ENCODE measurements at regions not wholly inside any gene's neighbourhood (a gene's known extent, or its start where the extent isn't known, plus 50 kb on each side); places are given as distances from the start of the nearest gene placed in this dataset.

- no peaks in the 10 kb centered on the region for H3K4me1 ChIP-seq (ENCODE audit: control insufficient read depth, insufficient read depth, low read length, poor library complexity, severe bottlenecking)
- H3K36me3 ChIP-seq (ENCODE audit: control insufficient read depth, insufficient read depth, low read length): no peaks in the 10 kb centered on the region
- H3K27ac ChIP-seq (ENCODE audit: insufficient read depth, low read length, poor library complexity, severe bottlenecking): no peak overlapping the region
- no peaks in the 10 kb centered on the region for H3K9me3 ChIP-seq (ENCODE audit: control insufficient read depth, low read length)
- no peak for DNase-seq
- no peak overlapping the region for H3K4me3 ChIP-seq (ENCODE audit: insufficient read depth, low read depth, low read length, poor library complexity, severe bottlenecking)
- no peaks in the 10 kb centered on the region for H3K27me3 ChIP-seq (replicated peaks; ENCODE audit: control insufficient read depth, insufficient read depth, low read length, poor library complexity, severe bottlenecking)
These were observed 1031.6 kb upstream of the WWC1 start for GRCh38 chr5:167259806-167260205.

- no peaks in the 10 kb centered on the region for H3K9me3 ChIP-seq (ENCODE audit: control insufficient read depth, low read length)
- DNase-seq: no peak
- H3K36me3 ChIP-seq (ENCODE audit: control insufficient read depth, insufficient read depth, low read length): no peaks in the 10 kb centered on the region
- H3K27me3 ChIP-seq (replicated peaks; ENCODE audit: control insufficient read depth, insufficient read depth, low read length, poor library complexity, severe bottlenecking): no peaks in the 10 kb centered on the region
- no peak overlapping the region for H3K27ac ChIP-seq (ENCODE audit: insufficient read depth, low read length, poor library complexity, severe bottlenecking)
- no peak overlapping the region for H3K4me3 ChIP-seq (ENCODE audit: insufficient read depth, low read depth, low read length, poor library complexity, severe bottlenecking)
- H3K4me1 ChIP-seq (ENCODE audit: control insufficient read depth, insufficient read depth, low read length, poor library complexity, severe bottlenecking): no peaks in the 10 kb centered on the region
These were observed 1029.9 kb upstream of the WWC1 start for GRCh38 chr5:167261309-167262100.

- Histone ChIP-seq H3K4me3 (ENCODE audit: insufficient read depth, low read depth, low read length, poor library complexity, severe bottlenecking) (no peak overlapping the region), H3K4me1 (ENCODE audit: control insufficient read depth, insufficient read depth, low read length, poor library complexity, severe bottlenecking) (no peaks in the 10 kb centered on the region), H3K9me3 (ENCODE audit: control insufficient read depth, low read length) (no peaks in the 10 kb centered on the region), H3K27ac (ENCODE audit: insufficient read depth, low read length, poor library complexity, severe bottlenecking) (no peak overlapping the region), H3K36me3 (ENCODE audit: control insufficient read depth, insufficient read depth, low read length) (no peaks in the 10 kb centered on the region), H3K27me3 (replicated peaks; ENCODE audit: control insufficient read depth, insufficient read depth, low read length, poor library complexity, severe bottlenecking) (no peaks in the 10 kb centered on the region)
- DNase-seq: no peak
These were observed 1028.3 kb upstream of the WWC1 start for GRCh38 chr5:167263185-167263584.

GRCh38 chr5:167264348-167264747 lies 1027.1 kb upstream of the WWC1 start:
- no peak for DNase-seq

GRCh38 chr5:167268337-167268736 lies 1023.1 kb upstream of the WWC1 start:
- Histone ChIP-seq H3K4me1 (ENCODE audit: control insufficient read depth, insufficient read depth, low read length, poor library complexity, severe bottlenecking) (no peaks in the 10 kb centered on the region), H3K27me3 (replicated peaks; ENCODE audit: control insufficient read depth, insufficient read depth, low read length, poor library complexity, severe bottlenecking) (no peaks in the 10 kb centered on the region), H3K4me3 (ENCODE audit: insufficient read depth, low read depth, low read length, poor library complexity, severe bottlenecking) (no peak overlapping the region), H3K36me3 (ENCODE audit: control insufficient read depth, insufficient read depth, low read length) (no peaks in the 10 kb centered on the region), H3K27ac (ENCODE audit: insufficient read depth, low read length, poor library complexity, severe bottlenecking) (no peak overlapping the region), H3K9me3 (ENCODE audit: control insufficient read depth, low read length) (no peaks in the 10 kb centered on the region)
- DNase-seq: no peak

More at GRCh38 chr5:167264348-167264747, 1027.1 kb upstream of the WWC1 start:
- Histone ChIP-seq H3K4me3 (ENCODE audit: insufficient read depth, low read depth, low read length, poor library complexity, severe bottlenecking) (no peak overlapping the region), H3K27ac (ENCODE audit: insufficient read depth, low read length, poor library complexity, severe bottlenecking) (no peak overlapping the region), H3K4me1 (ENCODE audit: control insufficient read depth, insufficient read depth, low read length, poor library complexity, severe bottlenecking) (no peaks in the 10 kb centered on the region), H3K9me3 (ENCODE audit: control insufficient read depth, low read length) (no peaks in the 10 kb centered on the region), H3K36me3 (ENCODE audit: control insufficient read depth, insufficient read depth, low read length) (no peaks in the 10 kb centered on the region), H3K27me3 (replicated peaks; ENCODE audit: control insufficient read depth, insufficient read depth, low read length, poor library complexity, severe bottlenecking) (no peaks in the 10 kb centered on the region)

GRCh38 chr5:167269146-167269545 lies 1022.3 kb upstream of the WWC1 start:
- Histone ChIP-seq H3K36me3 (ENCODE audit: control insufficient read depth, insufficient read depth, low read length) (no peaks in the 10 kb centered on the region), H3K9me3 (ENCODE audit: control insufficient read depth, low read length) (no peaks in the 10 kb centered on the region), H3K4me1 (ENCODE audit: control insufficient read depth, insufficient read depth, low read length, poor library complexity, severe bottlenecking) (no peaks in the 10 kb centered on the region), H3K4me3 (ENCODE audit: insufficient read depth, low read depth, low read length, poor library complexity, severe bottlenecking) (no peak overlapping the region), H3K27ac (ENCODE audit: insufficient read depth, low read length, poor library complexity, severe bottlenecking) (no peak overlapping the region), H3K27me3 (replicated peaks; ENCODE audit: control insufficient read depth, insufficient read depth, low read length, poor library complexity, severe bottlenecking) (no peaks in the 10 kb centered on the region)
- no peak for DNase-seq

- Histone ChIP-seq H3K9me3 (ENCODE audit: control insufficient read depth, low read length) (no peaks in the 10 kb centered on the region), H3K4me1 (ENCODE audit: control insufficient read depth, insufficient read depth, low read length, poor library complexity, severe bottlenecking) (no peaks in the 10 kb centered on the region), H3K4me3 (ENCODE audit: insufficient read depth, low read depth, low read length, poor library complexity, severe bottlenecking) (no peak overlapping the region), H3K27me3 (replicated peaks; ENCODE audit: control insufficient read depth, insufficient read depth, low read length, poor library complexity, severe bottlenecking) (no peaks in the 10 kb centered on the region), H3K36me3 (ENCODE audit: control insufficient read depth, insufficient read depth, low read length) (no peaks in the 10 kb centered on the region), H3K27ac (ENCODE audit: insufficient read depth, low read length, poor library complexity, severe bottlenecking) (no peak overlapping the region)
- DNase-seq: no peak
These were observed 1020.4 kb upstream of the WWC1 start for GRCh38 chr5:167271081-167271480.

- Histone ChIP-seq H3K27ac (ENCODE audit: insufficient read depth, low read length, poor library complexity, severe bottlenecking) (no peak overlapping the region), H3K9me3 (ENCODE audit: control insufficient read depth, low read length) (no peaks in the 10 kb centered on the region), H3K4me1 (ENCODE audit: control insufficient read depth, insufficient read depth, low read length, poor library complexity, severe bottlenecking) (no peaks in the 10 kb centered on the region), H3K4me3 (ENCODE audit: insufficient read depth, low read depth, low read length, poor library complexity, severe bottlenecking) (no peak overlapping the region), H3K36me3 (ENCODE audit: control insufficient read depth, insufficient read depth, low read length) (no peaks in the 10 kb centered on the region), H3K27me3 (replicated peaks; ENCODE audit: control insufficient read depth, insufficient read depth, low read length, poor library complexity, severe bottlenecking) (no peaks in the 10 kb centered on the region)
- no peak for DNase-seq
These were observed 1019.9 kb upstream of the WWC1 start for GRCh38 chr5:167271511-167271910.

- no peak for DNase-seq
- no peaks in the 10 kb centered on the region for H3K27me3 ChIP-seq (replicated peaks; ENCODE audit: control insufficient read depth, insufficient read depth, low read length, poor library complexity, severe bottlenecking)
- H3K36me3 ChIP-seq (ENCODE audit: control insufficient read depth, insufficient read depth, low read length): no peaks in the 10 kb centered on the region
- H3K4me3 ChIP-seq (ENCODE audit: insufficient read depth, low read depth, low read length, poor library complexity, severe bottlenecking): no peak overlapping the region
- no peak overlapping the region for H3K27ac ChIP-seq (ENCODE audit: insufficient read depth, low read length, poor library complexity, severe bottlenecking)
- H3K9me3 ChIP-seq (ENCODE audit: control insufficient read depth, low read length): no peaks in the 10 kb centered on the region
- no peaks in the 10 kb centered on the region for H3K4me1 ChIP-seq (ENCODE audit: control insufficient read depth, insufficient read depth, low read length, poor library complexity, severe bottlenecking)
These were observed 1011.3 kb upstream of the WWC1 start for GRCh38 chr5:167280111-167280510.

- H3K4me1 ChIP-seq (ENCODE audit: control insufficient read depth, insufficient read depth, low read length, poor library complexity, severe bottlenecking): no peaks in the 10 kb centered on the region
- no peaks in the 10 kb centered on the region for H3K9me3 ChIP-seq (ENCODE audit: control insufficient read depth, low read length)
- DNase-seq: no peak
These were observed 1009.5 kb upstream of the WWC1 start for GRCh38 chr5:167281925-167282324.

More at GRCh38 chr5:167281925-167282324, 1009.5 kb upstream of the WWC1 start:
- H3K27ac ChIP-seq (ENCODE audit: insufficient read depth, low read length, poor library complexity, severe bottlenecking): no peak overlapping the region
- no peaks in the 10 kb centered on the region for H3K27me3 ChIP-seq (replicated peaks; ENCODE audit: control insufficient read depth, insufficient read depth, low read length, poor library complexity, severe bottlenecking)
- no peak overlapping the region for H3K4me3 ChIP-seq (ENCODE audit: insufficient read depth, low read depth, low read length, poor library complexity, severe bottlenecking)
- no peaks in the 10 kb centered on the region for H3K36me3 ChIP-seq (ENCODE audit: control insufficient read depth, insufficient read depth, low read length)

Measured in effector memory CD4-positive, alpha-beta T cell (primary cell).